Ovary (tissue), 7 donors: ENCODE measurements at regions not wholly inside any gene's neighbourhood (a gene's known extent, or its start where the extent isn't known, plus 50 kb on each side); places are given as distances from the start of the nearest gene placed in this dataset.

ENCODE experiments used
- DNase-seq, 5 donors: peaks; one replicate each; pipeline ENCODE4 v3.0.0-alpha.2; 2019 to 2020
- H3K27ac ChIP-seq, 2 donors: fragments of 200-600 bp; one replicate each; pipeline versions ENCODE4 v1.5.1 to v1.8.0; 2019 to 2022
- H3K27me3 ChIP-seq: fragments of 200-600 bp; one replicate; pipeline ENCODE4 v1.8.0; 2022
- H3K36me3 ChIP-seq: fragments of 200-600 bp; sonication (generic); one replicate; pipeline ENCODE4 v1.5.1; 2019
- H3K4me1 ChIP-seq: one replicate; pipeline ENCODE4 v1.8.1; 2013; ENCODE audit warnings: mild to moderate bottlenecking, moderate library complexity; ENCODE audit not compliant: insufficient read depth
- H3K4me3 ChIP-seq: fragments of 200-600 bp; sonication (generic); one replicate; pipeline ENCODE4 v1.5.1; 2017
- H3K9me3 ChIP-seq, 2 donors: fragments of 200-600 bp in 1 of 2; sonication (generic) in 1 of 2; one replicate each; pipeline versions ENCODE4 v1.5.1 to v1.8.1; 2013 to 2019; ENCODE audit warnings: mild to moderate bottlenecking in 1 of 2, moderate library complexity in 1 of 2
- CTCF ChIP-seq, 3 donors: fragments of 450-650 bp in 2 of 3; fragments of 200-600 bp in 1 of 3; IDR thresholded peaks; one replicate each; pipeline versions ENCODE4 v1.5.1 to v1.8.0; 2016 to 2022; ENCODE audit warnings: antibody characterized with exemption in 3 of 3, mild to moderate bottlenecking in 1 of 3
- EP300 ChIP-seq: sonication (generic); formaldehyde crosslinking; IDR thresholded peaks from one replicate; pipeline ENCODE4 v1.6.1; 2017; ENCODE audit warnings: antibody characterized with exemption
- POLR2A ChIP-seq: fragments of 450-650 bp; IDR thresholded peaks from one replicate; pipeline ENCODE4 v1.6.1; 2017; ENCODE audit warnings: antibody characterized with exemption, mild to moderate bottlenecking, moderate library complexity
- WGBS, 3 donors: extraction: QIAGEN DNeasy Blood & Tissue Kit in 1 of 3; methylation state at CpG; one replicate each; pipeline versions ENCODE4 v1.1.5 to v1.1.7; 2013 to 2017; 5-methylcytosine and 5-hydroxymethylcytosine counted together
- intact Hi-C, 4 donors: fragments of 100-400 bp; cut with DNase I; formaldehyde crosslinking; loops; one replicate each; pipeline versions ENCODE4 v1.11.0 to v1.15.1; 2022 to 2023
- donor health status: DM: no; HTN: no; CAD: no; lungs with moderate emphysema.
- donor health status: DM: no; HTN: no; CAD: no.
- donor health status: Bipolar disorder and iron deficiency.
- donor health status: DM: no; HTN: no; CAD: no.
- donor health status: DM: yes; HTN: yes; CAD: no.

DNA sequence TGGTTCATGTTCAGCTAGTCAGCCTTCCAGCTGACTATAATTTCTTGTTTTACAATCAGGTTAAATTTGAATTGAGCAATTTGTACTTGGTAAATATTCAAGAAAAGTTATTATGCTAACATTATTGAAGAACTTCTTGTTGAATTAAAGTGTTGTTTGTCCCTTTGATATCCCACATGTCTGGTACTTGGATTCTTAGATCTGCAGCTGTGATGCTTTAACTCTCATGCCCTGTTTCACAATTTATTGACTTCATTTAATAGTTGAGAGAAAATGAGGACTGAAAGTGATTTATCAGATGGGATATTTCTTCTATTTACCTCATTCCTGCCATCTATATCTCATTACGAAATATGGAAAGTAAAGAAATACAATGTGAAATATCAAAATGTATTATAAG is 92.8 kb downstream of the FASLG start:
- no peaks in the 10 kb centered on the region for H3K9me3 ChIP-seq
- intact Hi-C loops = no loop called here
- TF ChIP-seq POLR2A (no peak), EP300 (no peak), CTCF (IDR thresholded peaks at IDR 0.05) (no peak)
- no peak for DNase-seq
- no peaks in the 10 kb centered on the region for H3K27me3 ChIP-seq
- no peak overlapping the region for H3K4me3 ChIP-seq
- H3K27ac ChIP-seq = no peak overlapping the region
- no peaks in the 10 kb centered on the region for H3K4me1 ChIP-seq
- H3K36me3 ChIP-seq = no peaks in the 10 kb centered on the region
- 85 to 89% (median 87%) methylated on average over 1 of the region's 1 CpG for WGBS, 3 donors

DNA sequence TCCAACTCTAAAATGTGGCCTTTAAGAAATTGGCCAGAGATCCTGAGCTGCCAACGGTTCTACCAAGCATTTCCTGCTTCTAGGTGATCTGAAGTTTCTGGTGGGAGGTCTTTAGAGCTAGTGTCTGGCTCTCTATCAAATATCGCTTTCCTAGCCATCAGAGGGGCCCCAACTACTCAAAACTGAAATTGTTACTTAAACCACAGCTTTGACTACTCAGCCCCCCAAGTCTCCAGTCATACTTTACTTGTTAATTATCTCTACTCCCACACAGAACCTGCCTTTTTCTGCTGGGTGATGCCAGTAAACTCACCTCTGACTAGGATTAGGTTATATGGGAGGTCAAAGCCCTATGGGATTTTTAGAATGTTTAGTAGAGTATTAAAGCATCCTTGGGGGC is 95.1 kb downstream of the FASLG start:
- Histone ChIP-seq H3K36me3 (no peaks in the 10 kb centered on the region), H3K27ac (no peak overlapping the region), H3K9me3 (no peaks in the 10 kb centered on the region), H3K4me3 (no peak overlapping the region), H3K27me3 (no peaks in the 10 kb centered on the region), H3K4me1 (no peaks in the 10 kb centered on the region)
- no peak for TF ChIP-seq CTCF (IDR thresholded peaks at IDR 0.05)
- no peak for TF ChIP-seq POLR2A
- no peak for TF ChIP-seq EP300
- WGBS, 3 donors = 44 to 65% (median 47%) methylated on average over 2 of the region's 2 CpGs
- no peak for DNase-seq
- intact Hi-C loops = no loop called here

DNA sequence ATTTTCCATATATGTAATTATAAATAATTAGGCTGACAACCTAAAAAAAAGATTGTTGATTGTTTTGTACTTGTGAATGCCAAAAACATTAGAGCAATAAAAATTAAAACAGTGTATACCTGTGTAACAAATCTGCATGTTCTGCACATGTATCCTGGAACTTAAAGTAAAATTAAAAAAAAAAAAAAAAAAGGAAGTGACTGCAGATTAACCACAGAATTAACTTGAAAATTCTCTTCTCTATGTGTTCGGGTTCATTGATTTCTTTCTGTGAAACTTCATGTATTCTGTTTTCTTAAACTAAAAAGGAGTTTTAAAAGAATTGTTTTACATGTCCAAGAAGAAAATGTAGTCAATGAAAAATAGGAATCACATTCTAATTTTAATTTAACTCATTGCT is 95.7 kb downstream of the FASLG start:
- intact Hi-C loops = no loop called here

DNA sequence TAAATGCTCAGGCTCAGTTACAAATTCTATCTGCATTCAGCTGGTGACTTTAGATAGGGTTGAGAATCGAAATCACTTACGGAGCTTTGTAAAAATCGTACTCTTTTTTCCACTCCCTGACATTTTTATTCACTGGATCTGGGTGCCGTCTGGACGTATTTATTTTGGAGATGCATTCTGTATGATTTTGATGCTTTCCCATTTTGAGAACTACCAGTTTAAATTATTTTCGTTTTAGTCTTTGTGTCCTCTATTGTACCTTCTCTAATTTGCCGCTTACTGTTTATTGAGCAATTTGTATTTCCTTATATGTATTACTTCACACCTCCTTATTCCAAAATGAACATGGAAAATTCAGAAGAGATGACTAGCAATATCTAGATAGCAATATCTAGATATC is 96.2 kb downstream of the FASLG start:
- no peak for DNase-seq
- 84 to 88% (median 86%) methylated on average over 7 of the region's 7 CpGs for WGBS, 3 donors
- no peaks in the 10 kb centered on the region for H3K4me1 ChIP-seq
- H3K36me3 ChIP-seq = no peaks in the 10 kb centered on the region
- no peak overlapping the region for H3K27ac ChIP-seq
- intact Hi-C loops = no loop called here
- H3K27me3 ChIP-seq = no peaks in the 10 kb centered on the region
- H3K9me3 ChIP-seq = no peaks in the 10 kb centered on the region
- H3K4me3 ChIP-seq = no peak overlapping the region
- no peak for TF ChIP-seq POLR2A
- TF ChIP-seq CTCF (IDR thresholded peaks at IDR 0.05) = no peak
- no peak for TF ChIP-seq EP300

More for the DNA sequence above, 95.7 kb downstream of the FASLG start:
- TF ChIP-seq EP300 (no peak), POLR2A (no peak), CTCF (IDR thresholded peaks at IDR 0.05) (no peak)
- Histone ChIP-seq H3K4me1 (no peaks in the 10 kb centered on the region), H3K9me3 (no peaks in the 10 kb centered on the region), H3K27ac (no peak overlapping the region), H3K4me3 (no peak overlapping the region), H3K36me3 (no peaks in the 10 kb centered on the region), H3K27me3 (no peaks in the 10 kb centered on the region)
- 87 to 89% (median 88%) methylated on average over 1 of the region's 1 CpG for WGBS, 3 donors
- no peak for DNase-seq

DNA sequence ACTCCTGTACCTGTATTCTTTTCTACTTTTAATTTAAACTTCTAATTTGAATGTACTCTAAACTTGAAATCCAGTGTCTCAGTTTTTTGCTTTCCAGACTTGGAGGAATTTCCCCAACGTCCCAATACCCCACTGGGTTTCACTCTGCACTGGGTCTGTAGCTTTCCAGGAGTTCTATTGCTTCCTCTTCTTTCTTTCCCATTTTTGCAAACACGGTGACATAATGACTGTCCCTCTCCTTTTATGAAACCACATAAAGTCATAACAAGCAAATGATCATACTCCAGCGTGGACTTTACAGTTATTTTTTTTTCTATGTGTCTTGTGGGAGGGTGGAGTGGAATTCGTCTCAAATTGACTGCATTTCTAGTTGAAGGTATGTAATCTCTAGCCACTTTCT is 97.1 kb downstream of the FASLG start:
- WGBS, 3 donors = 60 to 70% (median 65%) methylated on average over 4 of the region's 4 CpGs
- no peaks in the 10 kb centered on the region for H3K4me1 ChIP-seq
- no peak for TF ChIP-seq EP300
- no peak for TF ChIP-seq CTCF (IDR thresholded peaks at IDR 0.05)
- no peak for TF ChIP-seq POLR2A
- no peak overlapping the region for H3K27ac ChIP-seq
- DNase-seq = no peak
- no peaks in the 10 kb centered on the region for H3K9me3 ChIP-seq
- no peaks in the 10 kb centered on the region for H3K36me3 ChIP-seq
- intact Hi-C loops = no loop called here
- H3K27me3 ChIP-seq = no peaks in the 10 kb centered on the region
- no peak overlapping the region for H3K4me3 ChIP-seq
